PC-3 (cell line): ENCODE measurements at regions not wholly inside any gene's neighbourhood (a gene's known extent, or its start where the extent isn't known, plus 50 kb on each side); places are given as distances from the start of the nearest gene placed in this dataset.

Experiments
- EZH2 ChIP-seq: fragments of 300-600 bp; sonication (generic); IDR thresholded peaks from one replicate; pipeline ENCODE4 v1.6.1; 2017; ENCODE audit warnings: antibody characterized with exemption, mild to moderate bottlenecking, low read length; ENCODE audit not compliant: unreplicated experiment
- TF ChIP-seq, protein P1 (sequence below): fragments of 300-600 bp; sonication (generic); conservative IDR thresholded peaks from 2 replicates; pipeline ENCODE4 v1.5.1; 2017; ENCODE audit warnings: antibody characterized with exemption, low read depth, mild to moderate bottlenecking, low read length

DNA sequence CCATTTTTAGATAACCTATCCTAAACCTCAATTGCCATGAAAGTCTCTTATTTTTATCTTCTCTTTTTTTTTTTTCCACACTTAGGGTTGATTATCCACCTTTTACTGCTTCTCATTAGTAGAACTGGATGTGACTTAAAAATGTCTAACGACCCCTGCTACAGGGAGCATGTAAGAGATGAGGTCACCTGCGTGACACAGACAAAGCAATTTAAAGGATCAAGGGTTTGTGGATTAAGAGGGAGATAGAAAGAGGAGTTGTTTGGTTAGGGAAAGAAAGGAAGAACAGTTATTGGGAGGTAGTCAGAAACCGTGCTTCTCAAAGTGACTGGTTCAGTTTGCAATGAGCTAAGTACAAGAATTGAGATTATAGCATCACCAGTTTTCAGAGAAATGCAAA lies 239.1 kb downstream of the ALX1 start:
- TF ChIP-seq, protein P1, sequence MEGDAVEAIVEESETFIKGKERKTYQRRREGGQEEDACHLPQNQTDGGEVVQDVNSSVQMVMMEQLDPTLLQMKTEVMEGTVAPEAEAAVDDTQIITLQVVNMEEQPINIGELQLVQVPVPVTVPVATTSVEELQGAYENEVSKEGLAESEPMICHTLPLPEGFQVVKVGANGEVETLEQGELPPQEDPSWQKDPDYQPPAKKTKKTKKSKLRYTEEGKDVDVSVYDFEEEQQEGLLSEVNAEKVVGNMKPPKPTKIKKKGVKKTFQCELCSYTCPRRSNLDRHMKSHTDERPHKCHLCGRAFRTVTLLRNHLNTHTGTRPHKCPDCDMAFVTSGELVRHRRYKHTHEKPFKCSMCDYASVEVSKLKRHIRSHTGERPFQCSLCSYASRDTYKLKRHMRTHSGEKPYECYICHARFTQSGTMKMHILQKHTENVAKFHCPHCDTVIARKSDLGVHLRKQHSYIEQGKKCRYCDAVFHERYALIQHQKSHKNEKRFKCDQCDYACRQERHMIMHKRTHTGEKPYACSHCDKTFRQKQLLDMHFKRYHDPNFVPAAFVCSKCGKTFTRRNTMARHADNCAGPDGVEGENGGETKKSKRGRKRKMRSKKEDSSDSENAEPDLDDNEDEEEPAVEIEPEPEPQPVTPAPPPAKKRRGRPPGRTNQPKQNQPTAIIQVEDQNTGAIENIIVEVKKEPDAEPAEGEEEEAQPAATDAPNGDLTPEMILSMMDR = no peak
- TF ChIP-seq EZH2 = no peak
